ENCODE measurements at regions not wholly inside any gene's neighbourhood (a gene's known extent, or its start where the extent isn't known, plus 50 kb on each side); places are given as distances from the start of the nearest gene placed in this dataset.

- no peak for TF ChIP-seq CTCF (IDR thresholded peaks at IDR 0.05; ENCODE audit: low read depth, low read length)
- Histone ChIP-seq H3K36me3 (no peaks in the 10 kb centered on the region), H3K27me3 (ENCODE audit: insufficient read depth, low read depth, severe bottlenecking) (no peaks in the 10 kb centered on the region), H3K4me3 (ENCODE audit: low read depth, low read length) (no peak overlapping the region), H3K9me3 (ENCODE audit: severe bottlenecking) (peaks cover 6% of the 10 kb centered on the region), H3K27ac (no peak overlapping the region)
- DNase-seq = no peak
Measured at GRCh38 chr12:46073321-46073720, 82.9 kb upstream of the SCAF11 start.

- H3K36me3 ChIP-seq = no peaks in the 10 kb centered on the region
- no peak overlapping the region for H3K4me3 ChIP-seq (ENCODE audit: low read depth, low read length)
- no peak overlapping the region for H3K27ac ChIP-seq
- peak; percentile 95 for TF ChIP-seq CTCF (IDR thresholded peaks at IDR 0.05; ENCODE audit: low read depth, low read length)
- no peaks in the 10 kb centered on the region for H3K27me3 ChIP-seq (ENCODE audit: insufficient read depth, low read depth, severe bottlenecking)
- DNase-seq = peak; percentile 71
- H3K9me3 ChIP-seq (ENCODE audit: severe bottlenecking) = no peaks in the 10 kb centered on the region
Measured at GRCh38 chr12:46071769-46072624, 81.6 kb upstream of the SCAF11 start.

- no peak overlapping the region for H3K4me3 ChIP-seq (ENCODE audit: low read depth, low read length)
- H3K27ac ChIP-seq = no peak overlapping the region
- H3K9me3 ChIP-seq (ENCODE audit: severe bottlenecking) = no peaks in the 10 kb centered on the region
- no peak for TF ChIP-seq CTCF (IDR thresholded peaks at IDR 0.05; ENCODE audit: low read depth, low read length)
- no peaks in the 10 kb centered on the region for H3K36me3 ChIP-seq
- no peaks in the 10 kb centered on the region for H3K27me3 ChIP-seq (ENCODE audit: insufficient read depth, low read depth, severe bottlenecking)
- no peak for DNase-seq
Measured at GRCh38 chr12:46071335-46071734, 81.0 kb upstream of the SCAF11 start.

- no peaks in the 10 kb centered on the region for H3K9me3 ChIP-seq (ENCODE audit: severe bottlenecking)
- no peak for TF ChIP-seq CTCF (IDR thresholded peaks at IDR 0.05; ENCODE audit: low read depth, low read length)
Measured at GRCh38 chr12:46067094-46067493, 76.7 kb upstream of the SCAF11 start.

GRCh38 chr12:46065412-46066166, 75.2 kb upstream of the SCAF11 start:
- no peak for DNase-seq
- Histone ChIP-seq H3K36me3 (no peaks in the 10 kb centered on the region), H3K4me3 (ENCODE audit: low read depth, low read length) (no peak overlapping the region), H3K27me3 (ENCODE audit: insufficient read depth, low read depth, severe bottlenecking) (no peaks in the 10 kb centered on the region), H3K9me3 (ENCODE audit: severe bottlenecking) (no peaks in the 10 kb centered on the region), H3K27ac (no peak overlapping the region)
- no peak for TF ChIP-seq CTCF (IDR thresholded peaks at IDR 0.05; ENCODE audit: low read depth, low read length)

More at GRCh38 chr12:46067094-46067493, 76.7 kb upstream of the SCAF11 start:
- Histone ChIP-seq H3K4me3 (ENCODE audit: low read depth, low read length) (no peak overlapping the region), H3K36me3 (no peaks in the 10 kb centered on the region), H3K27me3 (ENCODE audit: insufficient read depth, low read depth, severe bottlenecking) (no peaks in the 10 kb centered on the region), H3K27ac (no peak overlapping the region)
- no peak for DNase-seq
